ENCODE measurements at regions not wholly inside any gene's neighbourhood (a gene's known extent, or its start where the extent isn't known, plus 50 kb on each side); places are given as distances from the start of the nearest gene placed in this dataset.
"Not testable (repeated sequence)": the region's sequence is repeated elsewhere in the genome, so short reads cannot be mapped to it uniquely, and the experiment has no call there.

DNA sequence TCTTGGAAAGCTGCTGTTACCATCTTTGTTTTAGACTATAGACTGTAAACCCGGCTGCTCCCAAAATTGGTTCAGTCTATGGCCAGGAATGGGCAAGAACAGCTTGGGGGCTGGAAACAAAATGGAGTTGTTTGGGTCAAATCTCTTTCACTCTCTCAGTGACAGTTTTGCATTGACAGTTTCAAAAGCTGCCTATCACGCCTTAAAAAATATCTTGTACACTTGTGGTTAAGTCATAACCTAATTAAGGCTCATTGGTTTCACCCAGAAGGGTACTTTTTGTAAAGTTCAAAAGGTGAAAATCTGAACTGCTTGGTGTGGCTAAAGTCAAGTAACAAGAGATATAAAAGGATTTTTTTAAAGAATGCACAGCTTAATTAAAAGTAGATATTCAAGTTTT is 76.1 kb upstream of the PRL start:
- no peaks in the 10 kb centered on the region for H3K9me3 ChIP-seq (ENCODE audit: low read length)
- no peak overlapping the region for H3K4me3 ChIP-seq (ENCODE audit: low read length)
- H3K27me3 ChIP-seq (ENCODE audit: insufficient read depth, low read length), result no peaks in the 10 kb centered on the region
- H3K4me1 ChIP-seq (ENCODE audit: insufficient read depth, low read length), result no peaks in the 10 kb centered on the region
- H2AFZ ChIP-seq (ENCODE audit: low read depth, low read length), result no peak overlapping the region
- H3K36me3 ChIP-seq (ENCODE audit: insufficient read depth, low read length), result no peaks in the 10 kb centered on the region

DNA sequence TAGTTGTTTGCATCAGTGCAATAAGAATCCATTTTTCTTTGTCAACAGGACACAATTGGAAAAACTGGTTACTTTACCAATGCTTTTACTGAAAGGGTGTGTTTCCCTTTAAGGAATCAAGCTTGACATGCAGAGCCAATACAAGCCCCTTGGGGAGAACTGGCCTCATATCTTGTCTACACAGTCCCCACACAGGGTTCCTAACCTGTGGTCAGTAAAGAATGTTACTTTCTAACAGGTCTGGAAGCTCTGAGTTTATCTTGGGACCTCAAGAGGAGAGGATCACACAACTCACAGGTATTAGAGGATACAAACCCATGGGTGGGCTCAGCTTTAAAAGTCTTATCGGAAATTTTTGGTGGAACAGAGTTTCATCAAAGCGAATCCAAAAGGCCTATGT is 78.1 kb upstream of the PRL start:
- H3K27me3 ChIP-seq (ENCODE audit: insufficient read depth, low read length); H3K4me1 ChIP-seq (ENCODE audit: insufficient read depth, low read length); H3K4me3 ChIP-seq (ENCODE audit: low read length); H3K9me3 ChIP-seq (ENCODE audit: low read length); H3K36me3 ChIP-seq (ENCODE audit: insufficient read depth, low read length); H2AFZ ChIP-seq (ENCODE audit: low read depth, low read length): not testable (repeated sequence)

GRCh38 chr6:22376293-22376692 is 79.5 kb upstream of the PRL start:
- not testable (repeated sequence) for H2AFZ ChIP-seq (ENCODE audit: low read depth, low read length); H3K9me3 ChIP-seq (ENCODE audit: low read length); H3K36me3 ChIP-seq (ENCODE audit: insufficient read depth, low read length); H3K4me1 ChIP-seq (ENCODE audit: insufficient read depth, low read length); H3K4me3 ChIP-seq (ENCODE audit: low read length); H3K27me3 ChIP-seq (ENCODE audit: insufficient read depth, low read length)

- H3K4me3 ChIP-seq (ENCODE audit: low read length); H3K4me1 ChIP-seq (ENCODE audit: insufficient read depth, low read length); H3K27me3 ChIP-seq (ENCODE audit: insufficient read depth, low read length); H3K36me3 ChIP-seq (ENCODE audit: insufficient read depth, low read length); H3K9me3 ChIP-seq (ENCODE audit: low read length); H2AFZ ChIP-seq (ENCODE audit: low read depth, low read length): not testable (repeated sequence)
These were observed 81.7 kb upstream of the PRL start for GRCh38 chr6:22378536-22378935.

GRCh38 chr6:22380236-22380635 is 83.4 kb upstream of the PRL start:
- no peaks in the 10 kb centered on the region for H3K27me3 ChIP-seq (ENCODE audit: insufficient read depth, low read length)
- H3K4me1 ChIP-seq (ENCODE audit: insufficient read depth, low read length), result no peaks in the 10 kb centered on the region
- H3K9me3 ChIP-seq (ENCODE audit: low read length), result no peaks in the 10 kb centered on the region

GRCh38 chr6:22381845-22382544 is 85.2 kb upstream of the PRL start:
- Histone ChIP-seq H2AFZ (ENCODE audit: low read depth, low read length) (no peak overlapping the region), H3K27me3 (ENCODE audit: insufficient read depth, low read length) (no peaks in the 10 kb centered on the region), H3K4me1 (ENCODE audit: insufficient read depth, low read length) (no peaks in the 10 kb centered on the region), H3K9me3 (ENCODE audit: low read length) (no peaks in the 10 kb centered on the region), H3K4me3 (ENCODE audit: low read length) (no peak overlapping the region), H3K36me3 (ENCODE audit: insufficient read depth, low read length) (no peaks in the 10 kb centered on the region)

More at GRCh38 chr6:22380236-22380635, 83.4 kb upstream of the PRL start:
- Histone ChIP-seq H3K36me3 (ENCODE audit: insufficient read depth, low read length) (no peaks in the 10 kb centered on the region), H3K4me3 (ENCODE audit: low read length) (no peak overlapping the region), H2AFZ (ENCODE audit: low read depth, low read length) (no peak overlapping the region)

DNA sequence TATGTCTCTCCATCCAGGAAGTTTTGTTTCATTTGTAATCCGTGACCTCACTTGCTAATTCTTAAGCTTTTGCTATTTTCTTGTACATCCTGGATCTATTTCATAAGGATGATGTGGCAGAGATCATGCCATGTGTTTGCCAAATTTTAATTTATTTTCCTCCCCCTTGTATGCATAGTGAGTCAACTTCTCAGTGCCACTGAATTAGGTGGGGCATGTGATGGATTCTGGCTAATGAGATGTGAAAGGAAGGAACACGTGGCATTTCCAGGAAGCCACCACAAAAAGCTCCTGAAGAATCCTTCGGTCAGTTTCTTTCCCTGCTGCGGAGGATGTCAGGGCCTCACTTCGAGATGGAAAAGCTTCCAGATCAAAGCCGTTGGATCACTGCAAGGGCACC is 86.2 kb upstream of the PRL start:
- no peaks in the 10 kb centered on the region for H3K9me3 ChIP-seq (ENCODE audit: low read length)
- no peaks in the 10 kb centered on the region for H3K27me3 ChIP-seq (ENCODE audit: insufficient read depth, low read length)
- H3K4me3 ChIP-seq (ENCODE audit: low read length), result no peak overlapping the region
- no peaks in the 10 kb centered on the region for H3K36me3 ChIP-seq (ENCODE audit: insufficient read depth, low read length)
- H2AFZ ChIP-seq (ENCODE audit: low read depth, low read length), result no peak overlapping the region
- H3K4me1 ChIP-seq (ENCODE audit: insufficient read depth, low read length), result no peaks in the 10 kb centered on the region

- H2AFZ ChIP-seq (ENCODE audit: low read depth, low read length), result no peak overlapping the region
- H3K9me3 ChIP-seq (ENCODE audit: low read length), result no peaks in the 10 kb centered on the region
- H3K4me3 ChIP-seq (ENCODE audit: low read length), result no peak overlapping the region
- H3K36me3 ChIP-seq (ENCODE audit: insufficient read depth, low read length), result no peaks in the 10 kb centered on the region
- H3K4me1 ChIP-seq (ENCODE audit: insufficient read depth, low read length), result peaks cover 3% of the 10 kb centered on the region
- H3K27me3 ChIP-seq (ENCODE audit: insufficient read depth, low read length), result no peaks in the 10 kb centered on the region
These were observed 95.9 kb upstream of the PRL start for GRCh38 chr6:22392711-22393110.

DNA sequence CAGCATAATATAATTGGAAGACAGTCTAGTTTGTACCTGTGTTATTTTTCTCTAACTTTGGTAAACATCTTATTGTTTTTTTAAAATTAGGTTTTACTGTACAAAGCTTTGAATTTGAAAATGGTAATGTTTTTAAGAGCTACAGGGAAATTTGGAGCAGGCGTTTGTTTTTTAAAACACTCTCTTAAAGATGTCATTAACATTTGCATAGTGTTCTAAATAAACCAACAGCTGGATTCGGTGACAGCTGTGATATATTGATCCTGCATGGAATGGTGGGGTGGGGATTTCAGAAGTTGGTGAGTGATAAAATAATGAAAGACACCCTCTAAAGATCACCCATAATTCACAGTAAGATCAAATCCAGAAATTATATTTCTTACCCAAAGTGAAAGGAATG is 97.9 kb upstream of the PRL start:
- Histone ChIP-seq H2AFZ (ENCODE audit: low read depth, low read length) (no peak overlapping the region), H3K9me3 (ENCODE audit: low read length) (no peaks in the 10 kb centered on the region), H3K36me3 (ENCODE audit: insufficient read depth, low read length) (no peaks in the 10 kb centered on the region), H3K4me3 (ENCODE audit: low read length) (no peak overlapping the region), H3K27me3 (ENCODE audit: insufficient read depth, low read length) (no peaks in the 10 kb centered on the region), H3K4me1 (ENCODE audit: insufficient read depth, low read length) (peaks cover 3% of the 10 kb centered on the region)

GRCh38 chr6:22399693-22400092 is 102.9 kb upstream of the PRL start:
- Histone ChIP-seq H3K27me3 (ENCODE audit: insufficient read depth, low read length) (no peaks in the 10 kb centered on the region), H3K9me3 (ENCODE audit: low read length) (no peaks in the 10 kb centered on the region), H3K4me3 (ENCODE audit: low read length) (no peak overlapping the region), H3K4me1 (ENCODE audit: insufficient read depth, low read length) (peaks cover 5% of the 10 kb centered on the region), H3K36me3 (ENCODE audit: insufficient read depth, low read length) (no peaks in the 10 kb centered on the region), H2AFZ (ENCODE audit: low read depth, low read length) (no peak overlapping the region)

DNA sequence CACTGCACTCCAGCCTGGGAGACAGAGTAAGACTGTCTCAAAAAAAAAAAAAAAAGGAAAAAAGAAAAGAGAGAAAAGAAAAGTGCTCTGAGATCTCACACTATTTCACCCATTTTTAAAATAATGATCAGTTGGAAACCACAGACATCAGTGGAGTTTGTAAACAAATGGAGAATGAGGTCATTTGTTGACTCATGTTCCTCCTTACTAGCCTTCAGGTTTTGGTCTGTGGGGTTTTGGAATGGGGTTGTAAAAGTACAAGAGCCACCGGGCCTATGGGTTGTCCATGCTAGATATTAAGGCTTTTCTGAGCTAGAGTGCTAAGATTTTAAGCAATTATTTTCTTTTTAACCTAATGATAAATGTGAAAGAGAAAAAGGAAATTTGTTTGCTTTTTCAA is 104.4 kb upstream of the PRL start:
- H3K4me3 ChIP-seq (ENCODE audit: low read length), result no peak overlapping the region
- peaks cover 5% of the 10 kb centered on the region for H3K4me1 ChIP-seq (ENCODE audit: insufficient read depth, low read length)
- no peak overlapping the region for H2AFZ ChIP-seq (ENCODE audit: low read depth, low read length)
- no peaks in the 10 kb centered on the region for H3K27me3 ChIP-seq (ENCODE audit: insufficient read depth, low read length)
- no peaks in the 10 kb centered on the region for H3K36me3 ChIP-seq (ENCODE audit: insufficient read depth, low read length)
- no peaks in the 10 kb centered on the region for H3K9me3 ChIP-seq (ENCODE audit: low read length)

DNA sequence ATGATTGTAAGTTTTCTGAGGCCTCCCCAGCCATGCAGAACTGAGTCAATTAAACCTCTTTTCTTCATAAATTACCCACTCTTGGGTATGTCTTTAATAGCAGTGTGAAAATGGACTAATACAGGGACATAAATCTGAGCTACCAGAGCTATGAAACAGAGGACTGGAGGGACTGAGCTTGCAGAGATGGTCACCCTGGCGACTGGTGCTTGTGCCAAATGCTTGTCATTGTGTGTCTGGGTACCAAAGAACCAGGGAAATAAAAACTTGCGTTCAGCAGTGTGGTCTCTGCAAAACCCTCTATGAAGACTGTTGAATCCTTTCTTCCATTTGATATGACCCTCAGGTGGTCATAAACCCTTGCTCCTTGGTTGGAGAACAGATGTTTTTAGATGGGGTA is 105.1 kb upstream of the PRL start:
- no peak overlapping the region for H2AFZ ChIP-seq (ENCODE audit: low read depth, low read length)
- peaks cover 3% of the 10 kb centered on the region for H3K4me1 ChIP-seq (ENCODE audit: insufficient read depth, low read length)
- H3K27me3 ChIP-seq (ENCODE audit: insufficient read depth, low read length), result no peaks in the 10 kb centered on the region
- H3K36me3 ChIP-seq (ENCODE audit: insufficient read depth, low read length), result no peaks in the 10 kb centered on the region
- no peaks in the 10 kb centered on the region for H3K9me3 ChIP-seq (ENCODE audit: low read length)
- H3K4me3 ChIP-seq (ENCODE audit: low read length), result no peak overlapping the region

- no peaks in the 10 kb centered on the region for H3K9me3 ChIP-seq (ENCODE audit: low read length)
These were observed 112.7 kb upstream of the PRL start for GRCh38 chr6:22409486-22409885.

DNA sequence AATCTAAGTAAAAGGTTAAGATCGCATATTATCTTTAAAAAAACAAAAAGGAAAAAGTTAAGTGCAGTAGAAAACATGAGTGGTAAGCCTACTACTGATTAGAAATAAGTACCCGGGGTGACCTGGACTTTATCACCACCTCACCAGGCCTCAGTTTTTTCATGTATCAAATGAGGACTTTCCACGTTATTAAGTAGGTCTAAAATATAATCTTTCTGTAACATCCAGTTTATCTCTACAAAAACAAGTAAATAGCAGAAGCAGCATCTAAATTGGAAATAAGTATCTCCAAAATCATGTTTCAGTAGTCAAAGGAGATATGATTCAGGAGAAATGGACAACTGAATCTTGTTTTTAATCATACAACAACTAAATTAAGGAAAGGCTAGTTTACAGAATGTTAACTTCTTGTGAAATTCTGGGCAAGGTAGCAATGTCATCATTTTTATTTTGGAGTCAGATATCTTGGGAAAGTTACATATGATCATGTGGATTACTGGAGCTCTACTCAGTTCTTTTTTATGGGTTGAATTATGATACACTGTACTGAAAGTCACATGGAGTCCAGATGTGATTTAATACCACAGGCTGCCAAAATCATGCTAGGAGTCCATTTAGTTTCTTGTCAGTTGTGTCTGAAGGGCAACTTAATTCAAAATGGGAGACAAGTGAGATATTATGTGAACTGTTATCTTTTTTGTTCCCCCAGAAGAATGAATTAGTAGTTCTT is 114.7 kb upstream of the PRL start:
- H3K27me3 ChIP-seq (ENCODE audit: insufficient read depth, low read length), result no peaks in the 10 kb centered on the region
- H3K36me3 ChIP-seq (ENCODE audit: insufficient read depth, low read length), result no peaks in the 10 kb centered on the region
- H3K9me3 ChIP-seq (ENCODE audit: low read length), result no peaks in the 10 kb centered on the region
- H3K4me3 ChIP-seq (ENCODE audit: low read length), result no peak overlapping the region
- no peaks in the 10 kb centered on the region for H3K4me1 ChIP-seq (ENCODE audit: insufficient read depth, low read length)
- H2AFZ ChIP-seq (ENCODE audit: low read depth, low read length), result no peak overlapping the region

More at GRCh38 chr6:22409486-22409885, 112.7 kb upstream of the PRL start:
- Histone ChIP-seq H3K27me3 (ENCODE audit: insufficient read depth, low read length) (no peaks in the 10 kb centered on the region), H2AFZ (ENCODE audit: low read depth, low read length) (no peak overlapping the region), H3K4me1 (ENCODE audit: insufficient read depth, low read length) (no peaks in the 10 kb centered on the region), H3K36me3 (ENCODE audit: insufficient read depth, low read length) (no peaks in the 10 kb centered on the region), H3K4me3 (ENCODE audit: low read length) (no peak overlapping the region)

Measured in neuron (in vitro differentiated cells).